Colon (tissue), 2 donors: ENCODE measurements at regions not wholly inside any gene's neighbourhood (a gene's known extent, or its start where the extent isn't known, plus 50 kb on each side); places are given as distances from the start of the nearest gene placed in this dataset.

Experiments
- FAIRE-seq: peaks from 2 replicates; lab custom pipeline; 2012; peaks lifted over from hg19 to GRCh38; lab: Jason Lieb, UNC
- donor health status: control.
- donor health status: control.

DNA sequence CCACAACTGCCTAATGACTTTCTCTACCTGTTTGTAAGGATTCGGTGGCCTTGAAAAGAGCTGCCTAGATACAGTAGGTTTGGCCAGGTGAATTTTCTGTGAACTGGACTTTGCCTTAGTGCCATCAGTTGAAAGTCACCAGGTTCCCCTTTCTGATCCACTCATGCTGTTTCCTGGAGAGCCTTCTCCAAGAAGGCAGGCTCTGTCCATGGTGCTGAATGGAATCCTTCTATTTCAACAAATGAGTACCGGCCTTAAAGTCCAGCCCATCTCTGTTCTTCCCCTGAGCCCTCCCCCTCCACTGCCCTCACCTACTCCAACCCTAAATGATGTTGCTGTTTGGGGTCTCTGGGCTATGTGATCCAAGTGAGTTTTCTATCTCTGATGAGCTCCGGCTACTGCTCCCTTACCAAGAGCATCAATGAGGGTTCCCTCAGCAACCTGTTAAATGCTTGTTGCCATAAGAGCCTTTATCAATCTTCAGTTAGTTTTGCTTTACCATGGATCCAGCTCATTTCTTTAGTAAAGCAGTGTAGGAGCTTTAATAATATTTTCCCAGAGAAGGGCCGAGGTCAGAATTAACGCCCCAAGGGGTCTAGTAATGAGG, 500.4 kb downstream of the PTPRU start:
- FAIRE-seq: no peak

DNA sequence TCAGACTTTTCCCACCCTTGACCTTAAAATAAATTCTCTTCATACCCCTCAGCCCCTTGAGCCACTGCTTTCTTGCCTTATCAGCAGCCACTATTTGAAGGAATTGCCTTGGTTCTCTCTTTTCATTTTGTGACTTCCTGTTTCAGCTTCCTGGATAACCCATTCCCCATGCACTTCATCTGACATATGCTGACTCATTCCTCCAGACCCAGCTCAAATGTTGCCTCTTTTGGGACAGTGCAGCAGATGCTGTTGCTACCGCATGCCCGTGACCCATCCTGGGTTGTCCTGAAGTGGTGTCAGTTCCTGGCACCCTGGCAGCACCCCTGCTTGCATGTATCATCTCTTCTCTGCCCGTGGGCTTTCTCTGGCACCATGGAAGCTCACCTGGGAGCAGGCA, 496.1 kb downstream of the PTPRU start:
- FAIRE-seq: no peak

DNA sequence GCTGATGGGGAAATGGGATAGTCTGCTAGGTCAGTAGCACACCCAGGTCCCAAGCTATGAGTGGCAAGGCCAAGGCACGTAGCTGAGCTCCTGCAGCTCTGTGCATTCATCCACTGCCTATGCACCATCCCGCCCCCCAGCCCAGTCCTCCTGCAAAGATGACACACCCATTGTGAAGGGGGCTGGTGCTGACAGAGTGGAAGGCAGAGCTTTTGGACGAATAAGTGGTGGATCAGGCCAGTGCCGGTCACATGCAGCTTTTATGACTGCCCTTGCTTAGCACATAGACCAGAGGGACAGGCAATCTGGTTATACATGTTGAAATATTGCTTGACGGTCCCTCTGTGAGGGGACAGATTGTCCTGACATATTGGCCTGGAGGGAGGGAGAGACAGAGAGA, 494.3 kb downstream of the PTPRU start:
- FAIRE-seq: no peak

DNA sequence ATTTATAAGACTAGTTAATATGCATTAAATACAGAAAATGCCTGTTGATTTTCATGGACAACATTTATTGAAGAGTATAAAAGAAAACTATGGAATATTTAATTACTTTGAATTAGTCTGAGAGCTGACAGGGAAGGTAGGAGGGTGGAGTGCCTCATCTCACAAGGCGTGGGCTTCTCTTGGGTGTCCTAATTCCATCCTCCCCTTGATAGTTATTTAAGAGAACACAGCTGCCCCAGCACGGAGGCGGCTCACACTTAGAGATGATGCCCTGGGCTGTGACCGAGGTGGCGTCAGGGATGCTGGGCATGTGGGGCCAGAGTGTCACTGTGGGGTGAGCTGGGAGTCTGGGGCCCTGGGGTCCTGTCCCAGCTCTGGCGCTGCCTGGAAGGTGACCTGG, 493.0 kb downstream of the PTPRU start:
- FAIRE-seq: no peak

DNA sequence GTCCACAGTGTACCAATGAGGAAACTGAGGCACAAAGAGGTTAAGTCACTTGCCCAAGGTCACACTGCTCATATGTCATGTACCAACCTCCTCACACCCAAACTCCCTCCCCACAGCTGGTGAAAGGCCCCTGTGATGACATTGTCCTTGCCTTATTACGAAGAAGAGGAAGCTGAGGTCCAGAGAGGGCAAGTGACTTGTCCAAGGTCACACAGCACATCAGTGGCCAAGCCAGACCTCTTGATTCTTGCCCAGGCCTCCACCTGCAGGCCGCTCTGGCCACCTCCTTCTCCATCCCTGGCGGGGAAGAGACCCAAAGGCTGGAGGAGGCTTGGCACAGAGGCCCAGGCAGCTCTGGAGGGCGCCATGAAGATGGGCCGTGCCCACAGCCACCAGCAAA, 492.4 kb downstream of the PTPRU start:
- no peak for FAIRE-seq

DNA sequence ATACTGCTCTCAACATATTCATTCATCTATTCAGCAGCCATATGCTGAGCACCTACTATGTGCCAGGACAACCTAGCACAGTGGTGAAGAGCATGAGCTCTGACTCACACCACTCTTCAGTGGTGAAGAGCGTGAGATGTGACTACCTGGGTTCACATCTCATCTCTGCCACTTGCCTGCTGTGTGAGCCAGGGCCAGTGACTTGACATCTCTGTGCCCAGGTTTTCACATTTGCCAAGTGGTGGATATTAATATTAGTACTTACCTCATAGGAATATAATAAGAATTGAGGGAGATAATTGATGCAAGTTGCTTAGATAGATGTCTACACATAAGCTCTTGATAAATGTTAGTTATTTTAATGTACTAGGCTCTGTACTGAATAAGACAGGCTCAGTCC, 488.9 kb downstream of the PTPRU start:
- no peak for FAIRE-seq

DNA sequence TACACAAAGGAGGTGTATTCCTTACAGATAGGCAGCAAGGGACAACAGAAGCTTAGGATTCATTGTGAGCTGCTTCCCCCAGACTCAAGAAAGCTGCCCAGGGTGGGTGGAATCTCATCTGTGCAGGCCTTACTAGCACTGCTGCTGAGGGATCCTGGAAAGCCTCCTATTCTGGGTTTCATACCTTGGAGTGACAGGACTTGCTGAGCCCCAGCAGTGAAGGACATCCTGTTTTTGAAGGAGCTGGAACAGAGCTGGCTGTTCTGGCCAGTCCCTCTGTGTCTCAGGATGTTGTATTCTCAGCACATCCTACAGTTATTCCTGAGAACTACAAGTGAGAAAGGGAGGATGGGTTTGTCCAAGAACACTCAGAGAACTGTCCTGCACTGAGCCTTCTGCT, 486.3 kb downstream of the PTPRU start:
- no peak for FAIRE-seq

DNA sequence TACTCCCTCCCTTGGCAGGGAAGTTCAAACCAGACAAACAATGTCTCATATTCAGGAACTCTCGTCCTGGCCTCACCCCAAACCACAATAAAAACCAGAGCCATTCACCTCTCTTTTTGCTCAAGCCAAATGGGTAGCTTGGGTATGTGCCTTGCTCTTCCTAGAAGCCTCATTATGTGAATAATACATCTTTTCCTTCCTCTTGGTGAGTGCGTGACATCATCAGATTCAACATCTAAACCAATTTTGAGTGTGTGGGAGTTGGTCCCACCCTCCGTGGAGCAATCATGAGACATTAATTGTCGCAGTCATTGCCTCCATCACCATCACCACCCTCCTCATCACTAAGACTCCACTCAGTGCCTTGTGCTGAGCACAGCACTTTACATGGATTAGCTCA, 482.9 kb downstream of the PTPRU start:
- no peak for FAIRE-seq

DNA sequence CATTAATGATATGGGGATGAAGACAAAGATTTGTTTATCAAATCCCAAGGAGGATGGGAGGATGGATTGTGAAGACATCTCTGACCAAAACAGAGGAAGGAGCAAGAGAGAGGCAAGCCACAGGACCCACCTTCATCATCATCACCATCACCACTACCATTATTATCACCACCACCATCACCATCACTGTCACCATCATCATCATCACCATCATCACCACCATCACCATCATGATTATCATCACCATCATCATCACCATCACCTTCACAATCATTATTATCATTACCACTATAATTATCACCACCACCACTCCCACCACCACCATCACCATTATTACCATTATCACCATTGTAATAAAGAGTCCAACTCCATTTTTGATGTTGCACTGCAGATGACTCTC, 482.5 kb downstream of the PTPRU start:
- no peak for FAIRE-seq

DNA sequence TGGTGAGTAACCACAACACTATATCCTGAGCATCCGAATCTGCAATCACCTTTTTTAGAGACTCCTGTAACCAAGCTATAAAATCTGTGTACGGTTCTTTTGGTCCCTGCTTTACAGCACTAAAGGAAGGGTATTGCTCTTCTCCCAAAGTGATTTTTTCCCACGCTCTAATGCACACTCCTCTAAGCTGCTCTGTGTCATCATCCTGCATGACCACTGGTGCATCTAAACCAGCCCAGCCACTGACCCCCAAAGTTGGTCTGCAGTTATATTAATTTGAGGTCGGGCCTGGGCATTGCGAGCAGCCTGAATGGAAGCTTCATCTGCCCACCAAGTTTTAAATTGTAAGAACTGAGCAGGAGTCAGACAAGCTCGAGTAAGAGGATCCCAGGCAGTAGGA, 480.0 kb downstream of the PTPRU start:
- FAIRE-seq: no peak

DNA sequence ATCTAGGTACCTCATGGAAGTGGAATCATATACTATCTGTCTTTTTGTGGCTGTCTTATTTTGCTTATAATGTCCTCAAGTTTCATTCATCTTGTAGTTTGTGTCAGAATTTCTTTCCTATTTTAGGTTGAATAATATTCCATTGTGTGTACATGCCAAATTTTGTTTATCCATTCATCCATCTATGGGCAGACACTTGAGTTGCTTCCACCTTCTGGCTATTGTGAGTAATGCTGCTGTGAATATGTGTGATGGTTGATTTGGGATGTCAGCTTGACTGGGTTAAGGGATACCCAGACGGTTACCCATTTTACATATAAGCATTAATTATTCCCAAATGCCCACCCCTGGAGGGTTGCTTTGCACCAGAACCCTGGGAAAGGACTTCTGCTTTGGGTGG, 477.5 kb downstream of the PTPRU start:
- FAIRE-seq: no peak

DNA sequence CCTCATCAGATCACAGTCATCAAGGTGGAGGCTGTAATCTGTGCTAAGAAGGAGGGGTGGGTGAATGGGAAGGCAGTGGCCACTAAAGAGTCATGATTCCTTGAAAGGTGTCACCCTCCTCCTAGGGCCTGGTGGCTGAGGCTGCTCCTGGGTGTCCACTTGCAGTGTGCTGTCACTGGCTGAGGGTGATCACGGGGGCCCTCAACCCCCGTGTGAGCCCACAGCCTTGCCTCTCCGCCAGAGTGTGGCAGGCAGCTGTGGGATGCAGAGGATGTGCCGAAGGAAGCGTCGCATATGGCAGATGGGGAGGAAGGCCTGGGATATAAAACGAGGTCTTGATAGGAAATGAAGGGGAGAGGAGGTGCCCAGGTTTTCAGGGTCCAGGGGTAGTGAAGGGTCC, 476.5 kb downstream of the PTPRU start:
- no peak for FAIRE-seq

DNA sequence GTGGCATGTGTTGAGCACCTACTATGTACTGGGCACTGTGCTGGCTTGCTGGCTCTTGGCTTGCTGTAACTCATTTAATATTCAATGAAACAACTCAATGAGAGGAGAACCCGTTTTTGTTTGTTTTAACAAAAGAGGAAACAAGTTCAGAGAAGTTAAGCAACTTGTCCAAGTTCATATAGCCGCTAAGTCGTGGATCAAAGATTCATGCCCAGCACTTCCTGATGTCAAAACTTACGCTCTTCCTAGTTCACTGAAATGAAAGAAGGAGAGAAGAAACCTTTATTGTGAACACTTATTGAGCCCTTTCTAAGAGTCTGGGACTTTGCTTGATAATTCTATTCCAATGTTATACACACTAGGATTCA, 475.9 kb downstream of the PTPRU start:
- no peak for FAIRE-seq

DNA sequence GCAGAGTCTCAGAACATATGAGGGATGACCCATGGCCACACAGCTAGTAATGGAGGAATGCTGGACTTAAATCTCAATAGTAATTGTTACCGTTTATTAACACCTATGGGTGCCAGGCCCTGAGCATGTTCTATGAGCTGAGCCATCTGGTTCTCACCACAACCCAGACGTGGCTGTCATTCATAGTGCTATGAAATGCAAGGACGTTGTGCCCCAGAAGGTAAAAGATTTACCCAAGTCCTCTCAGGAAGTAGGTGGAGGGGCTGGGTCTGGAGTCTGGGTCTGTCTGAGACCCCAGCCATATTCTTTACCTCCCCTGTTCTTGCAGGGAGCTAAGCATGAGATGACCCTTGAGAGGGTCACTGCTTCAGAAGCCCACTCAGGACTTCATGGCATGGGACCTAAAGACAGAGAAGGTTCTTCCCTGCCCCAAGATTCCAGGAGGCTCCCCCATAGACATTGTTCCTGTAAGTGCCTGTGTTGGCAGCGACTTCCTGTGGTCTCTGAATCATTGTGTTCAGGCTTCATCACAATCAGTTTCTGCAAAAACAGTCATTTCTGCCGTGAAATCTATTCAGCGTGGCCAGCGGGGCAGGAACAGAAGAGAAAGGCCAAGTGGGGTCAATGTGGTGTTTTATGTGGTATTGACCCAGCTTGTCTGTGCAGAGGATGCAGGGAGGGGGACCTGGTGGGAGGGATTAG, 475.4 kb downstream of the PTPRU start:
- no peak for FAIRE-seq

DNA sequence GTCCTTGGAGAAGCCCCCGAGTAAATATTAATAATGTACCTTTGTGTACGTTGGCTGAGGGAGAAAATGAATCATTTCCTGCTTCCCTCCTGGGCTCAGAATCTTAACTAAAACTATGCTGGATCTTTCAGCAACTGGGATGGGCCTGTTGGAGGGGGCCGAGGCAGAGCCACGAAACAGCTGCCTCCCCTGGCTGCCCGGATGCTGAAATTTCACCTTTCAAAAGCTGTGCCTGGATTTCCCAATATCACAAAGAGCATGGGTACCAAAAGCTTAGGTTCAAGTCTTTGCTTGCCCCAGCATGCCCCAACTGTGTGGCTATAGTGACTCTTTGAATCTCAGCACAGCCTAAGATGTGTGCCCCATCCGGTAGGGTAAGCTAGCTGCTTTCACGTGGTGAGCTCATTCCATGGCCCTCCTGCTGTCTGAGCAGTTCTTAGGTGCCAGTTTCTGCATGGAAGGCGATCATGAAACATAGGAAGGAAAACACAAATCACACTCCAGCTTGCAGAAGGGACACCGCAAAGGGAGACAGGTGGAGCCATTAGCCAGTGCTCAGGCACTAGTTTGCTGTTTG, 473.5 kb downstream of the PTPRU start:
- FAIRE-seq: no peak

DNA sequence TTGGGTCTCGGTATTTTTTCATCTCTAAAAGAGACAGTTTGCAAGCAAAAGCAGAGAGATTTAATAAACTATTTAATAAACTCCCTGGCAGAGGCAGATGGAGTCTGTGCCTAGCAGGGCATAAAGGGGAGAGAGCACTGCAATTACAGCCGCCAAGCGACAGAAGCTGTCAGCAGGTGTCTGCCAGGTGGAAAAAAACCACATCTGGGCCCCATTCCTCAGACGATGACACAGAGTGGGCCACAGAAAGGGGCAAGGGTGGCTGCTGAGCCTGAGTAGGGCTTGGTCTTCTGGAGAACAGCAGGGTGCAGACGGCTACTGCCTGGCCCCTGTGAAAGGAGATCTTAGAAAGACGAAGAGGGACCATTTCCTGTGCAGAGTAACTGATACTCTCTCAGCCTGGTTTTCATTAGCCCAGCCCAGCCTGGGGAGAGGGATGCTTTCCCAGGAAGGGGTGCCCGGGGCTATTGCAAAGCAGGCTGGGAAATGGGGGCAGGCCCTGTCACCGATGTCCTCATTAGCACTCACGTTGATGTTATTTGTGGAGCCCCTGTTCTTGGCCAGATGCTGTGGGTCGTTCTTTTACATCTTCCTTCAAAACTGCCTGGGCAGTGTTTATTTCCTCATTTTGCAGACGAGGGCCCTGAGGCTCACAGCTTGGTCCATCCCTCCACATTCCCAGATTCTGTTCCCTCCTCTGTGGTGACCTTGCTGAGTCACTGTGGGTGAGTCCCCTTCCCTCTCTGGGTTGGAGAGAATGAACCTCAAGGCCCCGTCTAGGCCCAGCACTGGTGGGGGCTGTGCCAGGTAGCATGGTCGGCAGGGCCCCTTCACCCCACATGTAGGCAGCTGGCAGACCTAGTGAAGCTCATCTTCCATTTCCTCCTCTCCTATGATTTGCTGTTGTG, 472.7 kb downstream of the PTPRU start:
- FAIRE-seq: no peak

DNA sequence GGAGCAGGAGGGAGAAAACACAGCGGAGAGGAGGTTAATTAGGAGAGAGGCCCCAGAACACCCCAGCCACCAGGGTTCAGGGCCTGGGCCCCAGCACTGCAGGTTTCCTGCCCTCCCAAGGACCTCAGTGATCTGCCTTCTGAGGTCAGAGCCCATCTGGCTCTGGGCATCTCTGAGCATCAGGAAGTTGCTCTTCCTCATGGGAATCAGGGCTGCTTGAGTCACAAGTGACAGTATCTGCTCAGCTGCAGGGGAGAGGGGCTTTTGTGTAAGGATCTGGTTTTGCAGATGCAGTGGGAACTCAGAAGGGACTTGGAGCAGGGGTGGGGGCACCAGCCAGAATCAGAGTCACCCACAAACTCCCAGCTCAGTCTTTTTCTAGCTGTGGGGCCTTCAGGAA, 472.1 kb downstream of the PTPRU start:
- FAIRE-seq: no peak

DNA sequence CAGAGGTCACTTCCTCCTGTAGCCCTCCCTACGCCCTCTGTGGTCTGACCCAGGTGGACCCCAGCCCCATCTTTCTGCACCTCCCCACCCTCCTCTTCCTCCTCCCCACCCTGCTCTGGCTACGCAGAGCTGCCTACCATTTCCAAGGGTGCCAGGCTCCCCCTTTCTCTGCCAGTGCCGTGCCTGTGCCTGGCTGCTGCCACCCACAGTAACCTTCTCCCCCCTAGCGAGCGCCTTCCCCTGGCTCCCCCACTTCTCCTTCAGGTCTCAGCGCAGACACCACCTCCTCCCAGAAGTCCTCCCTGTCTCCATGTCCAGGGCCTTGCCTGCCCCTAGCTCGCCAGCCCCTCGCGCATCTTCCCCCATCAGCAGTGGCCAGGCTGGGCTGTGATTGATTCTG, 471.5 kb downstream of the PTPRU start:
- no peak for FAIRE-seq

DNA sequence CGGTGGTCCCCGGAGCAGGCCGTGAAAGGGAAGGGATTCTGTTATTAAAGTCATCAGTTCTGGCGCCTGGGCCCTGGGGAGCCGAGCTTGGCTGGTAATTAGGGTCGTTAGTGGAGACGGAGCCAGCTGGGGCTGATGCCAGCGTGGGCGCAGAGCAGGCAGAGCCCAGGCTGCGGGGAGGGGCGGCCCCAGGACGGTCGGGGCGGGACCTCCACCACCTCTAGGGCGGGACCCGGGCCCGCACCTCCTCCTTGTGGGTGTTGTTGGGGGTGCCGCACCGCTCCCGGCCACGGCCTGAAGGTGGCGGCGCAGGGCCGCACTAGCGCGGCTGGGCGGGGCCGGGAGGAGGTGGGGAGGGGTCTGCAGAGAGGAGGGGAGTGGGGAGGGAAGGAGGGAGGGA, 470.6 kb downstream of the PTPRU start:
- no peak for FAIRE-seq

DNA sequence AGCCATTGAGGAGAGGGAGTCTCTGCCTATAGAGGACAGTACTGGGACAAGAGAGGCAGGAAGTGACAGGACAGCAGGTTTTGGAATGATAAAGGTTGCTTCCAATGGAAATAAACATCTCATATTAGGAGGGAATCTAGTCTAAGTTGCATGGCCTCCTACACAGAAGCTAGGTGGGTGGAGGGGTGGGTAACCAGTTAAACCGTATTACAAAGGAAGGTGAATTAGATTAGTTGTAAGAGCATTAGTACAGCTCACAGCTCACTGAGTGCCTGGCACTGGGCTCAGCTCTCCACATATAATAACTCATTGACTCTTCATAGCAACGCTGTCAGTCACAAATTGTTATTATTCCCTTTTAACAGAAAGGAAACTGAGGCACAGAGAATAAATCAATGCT, 468.1 kb downstream of the PTPRU start:
- no peak for FAIRE-seq

DNA sequence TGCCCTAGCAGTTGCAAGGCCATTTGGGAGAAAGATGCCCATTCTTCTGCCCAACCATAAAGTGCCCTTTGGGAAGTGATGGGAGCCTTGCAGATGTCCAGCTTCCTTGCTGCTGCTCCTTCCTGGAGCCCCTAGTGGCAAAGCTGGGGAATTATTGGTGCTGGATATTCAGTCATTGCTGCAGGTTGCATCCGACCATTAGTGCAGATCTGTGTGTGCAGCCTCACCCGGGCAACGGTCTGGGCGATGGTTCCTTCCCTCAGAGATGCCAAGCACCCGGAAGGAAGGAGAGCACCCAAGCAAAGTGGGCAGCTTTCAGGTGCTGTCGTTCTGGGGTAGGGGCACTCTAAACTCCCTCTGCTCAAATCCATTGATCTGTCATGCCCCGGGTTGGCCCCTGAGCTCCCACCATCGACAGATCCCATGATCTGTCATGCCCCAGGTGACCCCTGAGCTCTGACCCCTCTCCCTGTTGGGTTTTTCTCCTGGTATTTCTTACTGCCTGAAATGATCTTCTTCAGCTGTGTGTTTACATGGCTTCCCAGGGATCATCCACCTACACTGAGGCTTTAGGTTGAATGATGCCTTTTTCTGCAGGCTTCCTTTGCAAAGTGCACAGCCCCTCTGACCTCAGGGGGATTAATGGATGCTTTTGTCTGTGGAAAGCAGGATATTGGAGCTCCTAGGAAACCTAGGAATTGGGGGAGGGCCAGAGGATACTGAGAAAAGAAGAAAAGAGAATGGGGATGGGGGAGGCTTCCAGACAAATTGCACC, 467.5 kb downstream of the PTPRU start:
- no peak for FAIRE-seq

DNA sequence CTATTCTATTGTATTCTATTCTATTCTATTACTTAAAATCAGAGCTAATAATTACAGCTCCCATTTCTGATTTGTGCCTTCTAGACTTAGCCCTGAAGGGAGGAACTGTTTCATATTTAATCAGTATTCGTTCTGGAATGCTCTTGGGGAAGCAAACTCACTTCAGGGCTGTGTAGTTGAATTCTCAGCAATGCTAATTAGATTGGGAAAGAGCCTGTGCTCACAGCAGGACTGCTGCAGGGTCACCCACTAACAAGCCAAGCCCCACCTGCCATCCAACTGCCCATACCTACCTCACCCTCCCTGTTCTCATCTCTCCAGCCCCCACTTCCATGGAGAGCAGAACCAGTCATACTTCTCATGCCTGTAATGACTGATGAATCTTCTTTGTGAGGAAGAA, 464.2 kb downstream of the PTPRU start:
- FAIRE-seq: no peak
